Esophagus (tissue), 2 donors: ENCODE measurements at regions not wholly inside any gene's neighbourhood (a gene's known extent, or its start where the extent isn't known, plus 50 kb on each side); places are given as distances from the start of the nearest gene placed in this dataset.

Source experiments
- H3K27ac ChIP-seq, 2 donors: one replicate each; pipeline ENCODE4 v1.5.1; 2013; ENCODE audit warnings: low read depth in 2 of 2, mild to moderate bottlenecking in 2 of 2, inconsistent platforms in 1 of 2, low read length in 1 of 2, moderate library complexity in 1 of 2
- H3K27me3 ChIP-seq, 2 donors: one replicate each; pipeline ENCODE4 v1.6.1; 2013; ENCODE audit warnings: low read length in 2 of 2, control low read depth in 1 of 2, mild to moderate bottlenecking in 1 of 2; ENCODE audit not compliant: insufficient read depth in 2 of 2, control insufficient read depth in 1 of 2
- H3K36me3 ChIP-seq, 2 donors: one replicate each; pipeline ENCODE4 v1.6.1; 2013; ENCODE audit warnings: low read length in 1 of 2; ENCODE audit not compliant: control insufficient read depth in 2 of 2, insufficient read depth in 2 of 2
- H3K4me1 ChIP-seq, 2 donors: one replicate each; pipeline ENCODE4 v1.6.1; 2013; ENCODE audit warnings: low read length in 1 of 2; ENCODE audit not compliant: control insufficient read depth in 2 of 2, insufficient read depth in 2 of 2
- H3K4me3 ChIP-seq, 2 donors: one replicate each; pipeline ENCODE4 v1.5.1; 2013; ENCODE audit warnings: low read length in 2 of 2, mild to moderate bottlenecking in 2 of 2, low read depth in 1 of 2, moderate library complexity in 1 of 2
- H3K9me3 ChIP-seq, 2 donors: one replicate each; pipeline ENCODE4 v1.6.1; 2013; ENCODE audit warnings: mild to moderate bottlenecking in 2 of 2, low read depth in 1 of 2, low read length in 1 of 2, moderate library complexity in 1 of 2; ENCODE audit not compliant: control insufficient read depth in 2 of 2, insufficient read depth in 1 of 2
- WGBS, 2 donors: extraction: QIAGEN DNeasy Blood & Tissue Kit; methylation state at CpG; one replicate each; pipeline ENCODE4 v1.1.7; 2013; 5-methylcytosine and 5-hydroxymethylcytosine counted together
- donor health status: healthy with polysubstance abuse.
- donor health status: Bipolar disorder and iron deficiency.

GRCh38 chr20:60759651-60760050, 492.4 kb upstream of the CDH4 start:
- no peaks in the 10 kb centered on the region for H3K36me3 ChIP-seq
- H3K27me3 ChIP-seq = no peaks in the 10 kb centered on the region
- WGBS, 2 donors = 79 to 81% methylated on average over 6 of the region's 6 CpGs
- H3K4me1 ChIP-seq = no peaks in the 10 kb centered on the region
- H3K9me3 ChIP-seq = peaks cover 0 to 7% of the 10 kb centered on the region in 2 donors
- H3K4me3 ChIP-seq = no peak overlapping the region
- H3K27ac ChIP-seq = no peak overlapping the region

GRCh38 chr20:60760256-60761000, 491.6 kb upstream of the CDH4 start:
- 54 to 68% methylated on average over 6 of the region's 6 CpGs for WGBS, 2 donors

DNA sequence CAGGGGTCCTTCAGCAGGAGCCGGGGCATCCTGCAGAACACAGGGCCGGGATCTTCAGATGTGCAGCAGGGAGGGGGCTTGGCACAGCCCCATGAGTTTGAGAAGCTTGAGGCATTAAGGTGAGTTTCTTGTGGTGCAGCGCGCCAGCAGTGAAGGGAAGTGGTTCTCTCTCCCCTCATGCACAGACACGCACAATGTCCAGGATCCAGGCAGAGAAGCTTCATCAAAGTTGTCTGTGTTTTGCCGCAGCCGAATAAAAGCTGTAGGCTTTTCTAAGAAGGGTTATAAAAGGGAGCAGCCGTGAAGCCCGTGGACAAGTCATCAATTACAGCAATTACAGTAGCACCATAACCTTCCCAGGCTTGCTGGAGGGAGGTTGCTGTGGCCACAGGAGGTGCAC, 491.0 kb upstream of the CDH4 start:
- Histone ChIP-seq H3K27me3 (no peaks in the 10 kb centered on the region), H3K9me3 (peaks cover 0 to 7% of the 10 kb centered on the region in 2 donors), H3K4me3 (no peak overlapping the region), H3K27ac (no peak overlapping the region), H3K36me3 (no peaks in the 10 kb centered on the region), H3K4me1 (no peaks in the 10 kb centered on the region)
- 56 to 70% methylated on average over 9 of the region's 9 CpGs for WGBS, 2 donors

More at GRCh38 chr20:60760256-60761000, 491.6 kb upstream of the CDH4 start:
- H3K27ac ChIP-seq = no peak overlapping the region
- peaks cover 0 to 7% of the 10 kb centered on the region in 2 donors for H3K9me3 ChIP-seq
- no peak overlapping the region for H3K4me3 ChIP-seq
- H3K4me1 ChIP-seq = no peaks in the 10 kb centered on the region
- no peaks in the 10 kb centered on the region for H3K36me3 ChIP-seq
- no peaks in the 10 kb centered on the region for H3K27me3 ChIP-seq

GRCh38 chr20:60762386-60762785, 489.7 kb upstream of the CDH4 start:
- H3K4me3 ChIP-seq = no peak overlapping the region
- 92 to 96% methylated on average over 6 of the region's 6 CpGs for WGBS, 2 donors
- no peak overlapping the region for H3K27ac ChIP-seq
- H3K9me3 ChIP-seq = peaks cover 0 to 7% of the 10 kb centered on the region in 2 donors
- no peaks in the 10 kb centered on the region for H3K27me3 ChIP-seq
- no peaks in the 10 kb centered on the region for H3K4me1 ChIP-seq
- H3K36me3 ChIP-seq = no peaks in the 10 kb centered on the region

- H3K27ac ChIP-seq = no peak overlapping the region
- 80 to 93% methylated on average over 4 of the region's 4 CpGs for WGBS, 2 donors
- H3K4me1 ChIP-seq = no peaks in the 10 kb centered on the region
- H3K27me3 ChIP-seq = no peaks in the 10 kb centered on the region
- no peak overlapping the region for H3K4me3 ChIP-seq
- H3K36me3 ChIP-seq = no peaks in the 10 kb centered on the region
- peaks cover 0 to 9% of the 10 kb centered on the region in 2 donors for H3K9me3 ChIP-seq
Observed at GRCh38 chr20:60764328-60764727, 487.7 kb upstream of the CDH4 start.

- no peak overlapping the region for H3K4me3 ChIP-seq
- H3K4me1 ChIP-seq = no peaks in the 10 kb centered on the region
- WGBS, 2 donors = 68 to 77% methylated on average over 9 of the region's 9 CpGs
- no peak overlapping the region for H3K27ac ChIP-seq
- peaks cover 0 to 10% of the 10 kb centered on the region in 2 donors for H3K9me3 ChIP-seq
- H3K36me3 ChIP-seq = no peaks in the 10 kb centered on the region
- no peaks in the 10 kb centered on the region for H3K27me3 ChIP-seq
Observed at GRCh38 chr20:60764771-60765170, 487.3 kb upstream of the CDH4 start.

GRCh38 chr20:60765821-60766403, 486.1 kb upstream of the CDH4 start:
- Histone ChIP-seq H3K9me3 (peaks cover 0 to 8% of the 10 kb centered on the region in 2 donors), H3K4me3 (no peak overlapping the region), H3K27me3 (no peaks in the 10 kb centered on the region), H3K36me3 (no peaks in the 10 kb centered on the region), H3K27ac (no peak overlapping the region), H3K4me1 (no peaks in the 10 kb centered on the region)
- WGBS, 2 donors = 65 to 67% methylated on average over 10 of the region's 10 CpGs

- peaks cover 3 to 11% of the 10 kb centered on the region in 2 donors for H3K9me3 ChIP-seq
- H3K4me1 ChIP-seq = no peaks in the 10 kb centered on the region
- no peak overlapping the region for H3K27ac ChIP-seq
- 72 to 96% methylated on average over 1 of the region's 1 CpG for WGBS, 2 donors
- H3K27me3 ChIP-seq = no peaks in the 10 kb centered on the region
- H3K4me3 ChIP-seq = no peak overlapping the region
- H3K36me3 ChIP-seq = no peaks in the 10 kb centered on the region
Observed at GRCh38 chr20:60768216-60768615, 483.8 kb upstream of the CDH4 start.

- Histone ChIP-seq H3K27ac (no peak overlapping the region), H3K9me3 (peaks cover 6% of the 10 kb centered on the region in 2 donors), H3K4me1 (no peaks in the 10 kb centered on the region), H3K4me3 (no peak overlapping the region), H3K27me3 (no peaks in the 10 kb centered on the region), H3K36me3 (no peaks in the 10 kb centered on the region)
- 65% methylated on average over 6 of the region's 6 CpGs for WGBS, 2 donors
Observed at GRCh38 chr20:60780388-60781025, 471.6 kb upstream of the CDH4 start.
